Neuronal stem cell (in vitro differentiated cells): ENCODE measurements at regions not wholly inside any gene's neighbourhood (a gene's known extent, or its start where the extent isn't known, plus 50 kb on each side); places are given as distances from the start of the nearest gene placed in this dataset.
"Not testable (repeated sequence)": the region's sequence is repeated elsewhere in the genome, so short reads cannot be mapped to it uniquely, and the experiment has no call there.

Experiments used
- DNase-seq: peaks from one replicate; pipeline ENCODE4 v3.0.0-alpha.2; 2013; ENCODE audit warnings: low spot score
- H2AFZ ChIP-seq: one replicate; pipeline ENCODE4 v1.6.1; 2013; ENCODE audit warnings: mild to moderate bottlenecking, low read length, inconsistent platforms
- H2AK5ac ChIP-seq: 2 replicates; pipeline ENCODE4 v1.6.1; 2013; ENCODE audit warnings: low read depth, mild to moderate bottlenecking, inconsistent platforms, low read length, moderate library complexity, mixed read lengths
- H2BK120ac ChIP-seq: 2 replicates; pipeline ENCODE4 v1.6.1; 2013; ENCODE audit warnings: low read depth, mild to moderate bottlenecking, inconsistent platforms, low read length, moderate library complexity, mixed read lengths
- H2BK12ac ChIP-seq: one replicate; pipeline ENCODE4 v1.6.1; 2013; ENCODE audit warnings: low read length, inconsistent platforms
- H2BK15ac ChIP-seq: 2 replicates; pipeline ENCODE4 v1.6.1; 2013; ENCODE audit warnings: mild to moderate bottlenecking, low read length, inconsistent platforms, mixed read lengths
- H2BK5ac ChIP-seq: one replicate; pipeline ENCODE4 v1.6.1; 2013; ENCODE audit warnings: inconsistent platforms, mild to moderate bottlenecking, low read length, moderate library complexity
- H3K14ac ChIP-seq: one replicate; pipeline ENCODE4 v1.6.1; 2013; ENCODE audit warnings: low read length, inconsistent platforms
- H3K18ac ChIP-seq: 2 replicates; pipeline ENCODE4 v1.6.1; 2013; ENCODE audit warnings: low read length, inconsistent platforms
- H3K23ac ChIP-seq: 2 replicates; pipeline ENCODE4 v1.6.1; 2013; ENCODE audit warnings: low read depth, mild to moderate bottlenecking, mixed read lengths, low read length, inconsistent platforms; ENCODE audit not compliant: poor library complexity
- H3K27ac ChIP-seq: replicated peaks from 3 replicates; pipeline ENCODE4 v1.5.1; 2013; ENCODE audit warnings: low read length, inconsistent platforms
- H3K27me3 ChIP-seq, 3 experiments: 2 replicates each; pipeline ENCODE4 v1.6.1; 2013; ENCODE audit warnings: low read length in 3 of 3, mild to moderate bottlenecking in 2 of 3, inconsistent platforms in 1 of 3, low read depth in 1 of 3, mixed read lengths in 1 of 3, moderate library complexity in 1 of 3; ENCODE audit not compliant: control insufficient read depth in 3 of 3, insufficient read depth in 3 of 3
- H3K36me3 ChIP-seq, 2 donors: replicated peaks in 1 of 2; 2 replicates each; pipeline ENCODE4 v1.6.1; 2013; ENCODE audit warnings: low read length in 2 of 2; ENCODE audit not compliant: control insufficient read depth in 2 of 2, insufficient read depth in 2 of 2
- H3K4ac ChIP-seq: 2 replicates; pipeline ENCODE4 v1.6.1; 2013; ENCODE audit warnings: inconsistent platforms, mild to moderate bottlenecking, low read length, moderate library complexity
- H3K4me1 ChIP-seq, 2 donors: 1 replicate in 1 of 2; 2 replicates in 1 of 2; pipeline ENCODE4 v1.6.1; 2013; ENCODE audit warnings: low read length in 2 of 2, low read depth in 1 of 2; ENCODE audit not compliant: control insufficient read depth in 2 of 2, insufficient read depth in 1 of 2
- H3K4me2 ChIP-seq: one replicate; pipeline ENCODE4 v1.6.1; 2013; ENCODE audit warnings: mild to moderate bottlenecking, low read length, inconsistent platforms; ENCODE audit not compliant: insufficient read depth, poor library complexity, severe bottlenecking
- H3K4me3 ChIP-seq, 2 donors: 2 replicates each; pipeline ENCODE4 v1.5.1; 2013; ENCODE audit warnings: low read length in 2 of 2, mild to moderate bottlenecking in 2 of 2, inconsistent platforms in 1 of 2, moderate library complexity in 1 of 2
- H3K79me1 ChIP-seq: one replicate; pipeline ENCODE4 v1.6.1; 2013; ENCODE audit warnings: low read depth, mild to moderate bottlenecking, inconsistent platforms, low read length, moderate library complexity
- H3K9ac ChIP-seq: one replicate; pipeline ENCODE4 v1.6.1; 2013; ENCODE audit warnings: mild to moderate bottlenecking, low read depth, low read length, inconsistent platforms; ENCODE audit not compliant: poor library complexity
- H3K9me3 ChIP-seq, 2 donors: replicated peaks in 1 of 2; 2 replicates each; pipeline versions ENCODE3 to v1.6.1; 2013; ENCODE audit warnings: low read length in 2 of 2, mild to moderate bottlenecking in 2 of 2, inconsistent platforms in 1 of 2, low read depth in 1 of 2, mixed read lengths in 1 of 2, moderate library complexity in 1 of 2; ENCODE audit not compliant: control insufficient read depth in 2 of 2, insufficient read depth in 1 of 2
- H4K8ac ChIP-seq: one replicate; pipeline ENCODE4 v1.6.1; 2013; ENCODE audit warnings: low read depth, mild to moderate bottlenecking, inconsistent platforms, low read length, moderate library complexity
- H4K91ac ChIP-seq: one replicate; pipeline ENCODE4 v1.6.1; 2013; ENCODE audit warnings: low read length, low read depth, mild to moderate bottlenecking, inconsistent platforms; ENCODE audit not compliant: poor library complexity
- WGBS, 2 donors: extraction: QIAGEN DNeasy Blood & Tissue Kit; methylation state at CpG; one replicate each; pipeline ENCODE4 v1.1.7; 2013; ENCODE audit warnings: missing lambda C conversion rate in 2 of 2, mixed read lengths in 1 of 2; ENCODE audit not compliant: insufficient read length in 2 of 2, insufficient replicate concordance in 1 of 2; ENCODE audit errors: extremely low coverage in 2 of 2; 5-methylcytosine and 5-hydroxymethylcytosine counted together

DNA sequence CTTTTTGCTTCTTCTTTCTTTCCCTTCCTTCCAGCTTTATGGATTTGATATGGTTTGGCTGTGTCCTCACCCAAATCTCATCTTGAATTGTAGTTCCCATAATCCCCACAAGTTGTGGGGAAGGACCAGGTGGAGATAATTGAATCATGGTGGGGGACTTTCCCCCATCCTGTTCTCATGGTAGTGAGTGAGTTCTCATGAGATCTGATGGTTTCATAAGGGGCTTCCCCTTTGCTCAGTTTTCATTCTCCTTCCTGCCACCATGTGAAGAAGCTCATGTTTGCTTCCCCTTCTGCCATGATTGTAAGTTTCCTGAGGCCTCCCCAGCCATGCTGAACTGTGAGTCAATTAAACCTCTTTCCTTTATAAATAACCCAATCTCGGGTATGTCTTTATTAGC is 178.3 kb upstream of the GLRA1 start:
- not testable (repeated sequence) for H3K4ac ChIP-seq, H4K8ac ChIP-seq, H3K4me2 ChIP-seq, H3K4me3 ChIP-seq, H2AFZ ChIP-seq, H3K14ac ChIP-seq, H2BK5ac ChIP-seq, H3K27me3 ChIP-seq, H3K23ac ChIP-seq, H2BK120ac ChIP-seq, H2BK15ac ChIP-seq, H2BK12ac ChIP-seq, H3K36me3 ChIP-seq, H2AK5ac ChIP-seq, H3K9me3 ChIP-seq, DNase-seq, H4K91ac ChIP-seq, H3K4me1 ChIP-seq, H3K9ac ChIP-seq, H3K27ac ChIP-seq, H3K79me1 ChIP-seq, H3K18ac ChIP-seq
- no CpG with 5 or more reads among the region's 1 CpG for WGBS, 2 donors

DNA sequence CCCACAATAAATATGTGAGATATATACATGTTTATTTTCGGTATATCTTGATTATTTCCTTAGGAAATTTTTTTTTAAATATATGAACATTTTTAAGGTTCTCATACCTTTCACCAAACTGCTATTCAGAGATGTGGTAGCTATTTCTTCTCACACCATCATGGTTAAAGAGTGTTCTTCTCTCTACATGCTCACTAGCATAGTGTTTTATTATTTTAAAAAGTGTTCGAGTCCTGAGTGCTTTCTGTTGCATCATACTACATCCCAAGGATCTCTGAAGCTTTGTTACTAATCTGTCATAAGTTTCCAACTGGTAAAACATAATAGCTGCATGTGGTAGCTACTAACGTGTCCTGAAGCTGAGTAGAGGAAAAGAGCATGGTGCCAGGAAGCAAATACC is 177.4 kb upstream of the GLRA1 start:
- no peaks in the 10 kb centered on the region for H3K79me1 ChIP-seq
- H3K27ac ChIP-seq, result no peak overlapping the region
- no peak overlapping the region for H4K91ac ChIP-seq
- no peak for DNase-seq
- no peaks in the 10 kb centered on the region for H3K36me3 ChIP-seq
- H3K27me3 ChIP-seq, result no peaks in the 10 kb centered on the region
- peaks cover under 1 to 6% of the 10 kb centered on the region in 2 donors for H3K4me1 ChIP-seq
- no peak overlapping the region for H2BK5ac ChIP-seq
- H3K23ac ChIP-seq, result no peak overlapping the region
- no peak overlapping the region for H3K4me3 ChIP-seq
- H3K4ac ChIP-seq, result no peak overlapping the region
- H3K18ac ChIP-seq, result no peak overlapping the region
- H2BK15ac ChIP-seq, result no peak overlapping the region
- H3K14ac ChIP-seq, result no peak overlapping the region
- WGBS, 2 donors, result no CpG with 5 or more reads among the region's 3 CpGs
- no peak overlapping the region for H4K8ac ChIP-seq
- no peak overlapping the region for H3K9ac ChIP-seq
- no peak overlapping the region for H2BK12ac ChIP-seq
- no peak overlapping the region for H3K4me2 ChIP-seq
- no peak overlapping the region for H2BK120ac ChIP-seq
- H2AFZ ChIP-seq, result no peak overlapping the region
- H2AK5ac ChIP-seq, result no peak overlapping the region
- no peaks in the 10 kb centered on the region for H3K9me3 ChIP-seq

DNA sequence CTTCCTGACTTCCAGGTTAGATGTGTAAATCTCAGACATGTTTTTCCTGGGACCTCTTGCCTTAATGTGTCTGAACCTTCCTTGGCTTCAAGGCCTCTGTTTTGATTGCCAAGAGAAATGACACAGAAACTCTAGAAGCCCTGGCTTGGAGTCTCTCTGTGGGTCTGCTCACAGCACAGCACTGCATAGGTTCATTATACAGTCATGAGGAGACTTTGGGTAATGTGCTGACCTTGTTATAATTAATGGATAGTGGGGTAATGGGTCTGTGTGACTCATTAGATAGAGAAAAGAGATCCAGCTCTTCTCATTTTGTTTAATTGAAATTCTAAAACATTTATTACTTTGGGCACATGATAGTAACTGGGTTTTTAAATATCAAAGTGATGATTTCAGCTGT is 175.8 kb upstream of the GLRA1 start:
- no peak overlapping the region for H3K14ac ChIP-seq
- no peak overlapping the region for H3K4me3 ChIP-seq
- no peak overlapping the region for H3K18ac ChIP-seq
- H2AFZ ChIP-seq, result no peak overlapping the region
- no peak overlapping the region for H3K27ac ChIP-seq
- no peak overlapping the region for H2BK15ac ChIP-seq
- no peak for DNase-seq
- H4K8ac ChIP-seq, result no peak overlapping the region
- H4K91ac ChIP-seq, result no peak overlapping the region
- no peak overlapping the region for H2BK5ac ChIP-seq
- no peak overlapping the region for H2BK120ac ChIP-seq
- no peak overlapping the region for H2AK5ac ChIP-seq
- no peak overlapping the region for H3K4ac ChIP-seq
- H3K27me3 ChIP-seq, result peaks cover 0 to 2% (median 0%) of the 10 kb centered on the region in 3 experiments
- H3K9me3 ChIP-seq, result no peaks in the 10 kb centered on the region
- H3K79me1 ChIP-seq, result no peaks in the 10 kb centered on the region
- H3K36me3 ChIP-seq, result no peaks in the 10 kb centered on the region
- no peak overlapping the region for H2BK12ac ChIP-seq
- no peak overlapping the region for H3K4me2 ChIP-seq
- H3K9ac ChIP-seq, result no peak overlapping the region
- H3K23ac ChIP-seq, result no peak overlapping the region
- H3K4me1 ChIP-seq, result peaks cover 0 to 8% of the 10 kb centered on the region in 2 donors

DNA sequence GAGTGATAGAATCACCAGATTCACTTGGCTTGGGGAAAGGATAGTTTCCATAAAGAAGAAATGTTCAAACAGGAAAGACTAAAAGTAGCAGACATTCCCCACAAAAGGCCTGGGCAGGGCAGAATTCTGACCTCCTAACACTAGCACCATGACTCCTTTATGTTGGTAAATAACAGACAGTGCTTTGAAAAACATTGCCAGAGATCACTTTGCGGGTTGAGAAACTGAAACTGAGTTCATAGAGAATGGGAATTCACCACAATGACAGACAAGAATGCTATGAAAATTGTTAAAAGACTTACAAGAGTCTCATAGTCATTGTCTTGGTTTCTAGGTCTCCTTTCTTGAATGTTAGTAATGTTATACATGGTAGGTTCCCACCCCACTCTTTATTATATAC is 172.5 kb upstream of the GLRA1 start:
- Histone ChIP-seq H4K91ac (no peak overlapping the region), H3K14ac (no peak overlapping the region), H3K79me1 (no peaks in the 10 kb centered on the region), H2AK5ac (no peak overlapping the region), H3K23ac (no peak overlapping the region), H3K27ac (no peak overlapping the region), H2AFZ (no peak overlapping the region), H2BK120ac (no peak overlapping the region), H3K4me1 (peaks cover 0 to 4% of the 10 kb centered on the region in 2 donors), H3K9ac (no peak overlapping the region), H3K27me3 (peaks cover 0 to 8% (median 8%) of the 10 kb centered on the region in 3 experiments), H3K4me3 (no peak overlapping the region), H2BK12ac (no peak overlapping the region), H3K18ac (no peak overlapping the region), H2BK5ac (no peak overlapping the region), H3K4me2 (no peak overlapping the region), H3K9me3 (no peaks in the 10 kb centered on the region), H2BK15ac (no peak overlapping the region), H4K8ac (no peak overlapping the region), H3K36me3 (no peaks in the 10 kb centered on the region), H3K4ac (no peak overlapping the region)
- no CpG with 5 or more reads among the region's 1 CpG for WGBS, 2 donors
- DNase-seq, result no peak
